GM23338 (cell line): ENCODE measurements at regions not wholly inside any gene's neighbourhood (a gene's known extent, or its start where the extent isn't known, plus 50 kb on each side); places are given as distances from the start of the nearest gene placed in this dataset.

Source experiments
- ATAC-seq: fragments of 200-7000 bp; cut with Tn5 transposase; 3 replicates; pipeline ENCODE4 v1.9.1; 2020
- DNase-seq: peaks from one replicate; pipeline ENCODE4 v3.0.0-alpha.2; 2015; ENCODE audit warnings: low spot score
- H2AFZ ChIP-seq: fragments of 200-600 bp; sonication (generic); 2 replicates; pipeline ENCODE4 v1.8.0; 2016; ENCODE audit warnings: antibody characterized with exemption, mild to moderate bottlenecking, moderate library complexity
- H3F3A ChIP-seq: fragments of 200-600 bp; sonication (generic); replicated peaks from 2 replicates; pipeline ENCODE4 v1.8.0; 2017; ENCODE audit warnings: antibody characterized with exemption, mixed run types, low read depth
- H3K27ac ChIP-seq: fragments of 200-600 bp; sonication (generic); 2 replicates; pipeline ENCODE4 v1.6.1; 2016; ENCODE audit warnings: low read depth
- H3K27me3 ChIP-seq: fragments of 200-600 bp; sonication (generic); 2 replicates; pipeline ENCODE4 v1.8.0; 2016; ENCODE audit warnings: mild to moderate bottlenecking, mixed run types, moderate library complexity; ENCODE audit not compliant: insufficient read depth
- H3K36me3 ChIP-seq: fragments of 200-600 bp; sonication (generic); 2 replicates; pipeline ENCODE4 v1.8.0; 2016; ENCODE audit warnings: mild to moderate bottlenecking; ENCODE audit not compliant: insufficient read depth
- H3K4me1 ChIP-seq: fragments of 200-600 bp; sonication (generic); 2 replicates; pipeline ENCODE4 v1.8.0; 2016; ENCODE audit warnings: mild to moderate bottlenecking, moderate library complexity; ENCODE audit not compliant: insufficient read depth
- H3K4me2 ChIP-seq: fragments of 200-600 bp; sonication (generic); 2 replicates; pipeline ENCODE4 v1.7.1; 2017; ENCODE audit warnings: mixed run types
- H3K4me3 ChIP-seq: fragments of 200-600 bp; sonication (generic); 2 replicates; pipeline ENCODE4 v1.6.1; 2016; ENCODE audit warnings: mixed run types
- H3K79me2 ChIP-seq: fragments of 200-600 bp; sonication (generic); replicated peaks from 2 replicates; pipeline ENCODE4 v1.8.0; 2017; ENCODE audit warnings: mild to moderate bottlenecking; ENCODE audit not compliant: insufficient read depth
- H3K9me2 ChIP-seq: fragments of 200-600 bp; sonication (generic); 2 replicates; pipeline ENCODE4 v1.8.0; 2017; ENCODE audit not compliant: insufficient read depth
- H4K20me1 ChIP-seq: fragments of 200-600 bp; sonication (generic); replicated peaks from 2 replicates; pipeline ENCODE4 v1.8.0; 2017; ENCODE audit warnings: mild to moderate bottlenecking; ENCODE audit not compliant: insufficient read depth
- H3K27ac Mint-ChIP-seq: 2 replicates; pipeline ENCODE4 v1.8.0; 2020; ENCODE audit warnings: inconsistent platforms, mild to moderate bottlenecking, moderate library complexity, mixed read lengths
- H3K27me3 Mint-ChIP-seq: 3 replicates; pipeline ENCODE4 v1.8.0; 2022; ENCODE audit warnings: low read depth, mild to moderate bottlenecking, moderate library complexity, mixed read lengths, inconsistent platforms; ENCODE audit not compliant: insufficient read depth, poor library complexity
- H3K36me3 Mint-ChIP-seq: 3 replicates; pipeline ENCODE4 v1.8.0; 2021; ENCODE audit warnings: low read depth, mild to moderate bottlenecking, inconsistent platforms, moderate library complexity, mixed read lengths
- H3K4me1 Mint-ChIP-seq: 3 replicates; pipeline ENCODE4 v1.8.0; 2020; ENCODE audit warnings: mild to moderate bottlenecking, inconsistent platforms, mixed read lengths
- H3K4me3 Mint-ChIP-seq: 3 replicates; pipeline ENCODE4 v1.8.0; 2021; ENCODE audit warnings: moderate library complexity, mild to moderate bottlenecking, inconsistent platforms, mixed read lengths
- H3K9me3 Mint-ChIP-seq: 3 replicates; pipeline ENCODE4 v1.8.0; 2020; ENCODE audit warnings: moderate library complexity, mild to moderate bottlenecking, inconsistent platforms, mixed read lengths
- CREB1 ChIP-seq: fragments of 250-450 bp; sonication (Bioruptor Pico); IDR thresholded peaks from 2 replicates; pipeline ENCODE4 v1.5.0; 2020; ENCODE audit warnings: low read depth, mild to moderate bottlenecking, moderate library complexity
- ETS1 ChIP-seq: IDR thresholded peaks from 2 replicates; pipeline ENCODE4 v1.6.1; 2016; ENCODE audit warnings: antibody characterized with exemption
- EZH2phosphoT487 ChIP-seq: fragments of 200-600 bp; sonication (generic); IDR thresholded peaks from one replicate; pipeline ENCODE4 v1.8.1; 2018; ENCODE audit warnings: antibody characterized with exemption; ENCODE audit not compliant: unreplicated experiment
- JUNB ChIP-seq: IDR thresholded peaks from one replicate; pipeline ENCODE4 v1.6.1; 2016; ENCODE audit warnings: antibody characterized with exemption; ENCODE audit not compliant: unreplicated experiment
- NANOG ChIP-seq: IDR thresholded peaks from 2 replicates; pipeline ENCODE4 v1.6.1; 2016; ENCODE audit warnings: antibody characterized with exemption, borderline replicate concordance
- POLR2AphosphoS5 ChIP-seq: IDR thresholded peaks from 2 replicates; pipeline ENCODE4 v1.6.1; 2016; ENCODE audit warnings: antibody characterized with exemption, low read depth
- ZNF114 ChIP-seq: fragments of 250-450 bp; sonication (Bioruptor Pico); IDR thresholded peaks from 2 replicates; pipeline ENCODE4 v1.5.0; 2020; ENCODE audit warnings: mild to moderate bottlenecking, moderate library complexity
- ZNF331 ChIP-seq: fragments of 250-450 bp; sonication (Bioruptor Pico); IDR thresholded peaks from 2 replicates; pipeline ENCODE4 v1.5.0; 2020; ENCODE audit warnings: low read depth, mild to moderate bottlenecking, moderate library complexity
- ZNF462 ChIP-seq: fragments of 250-450 bp; sonication (Bioruptor Pico); IDR thresholded peaks from 2 replicates; pipeline ENCODE4 v1.5.0; 2020; ENCODE audit warnings: mild to moderate bottlenecking, moderate library complexity
- TF ChIP-seq, protein P1 (sequence below): IDR thresholded peaks from one replicate; pipeline ENCODE4 v1.6.1; 2018; ENCODE audit warnings: antibody characterized with exemption; ENCODE audit not compliant: unreplicated experiment

DNA sequence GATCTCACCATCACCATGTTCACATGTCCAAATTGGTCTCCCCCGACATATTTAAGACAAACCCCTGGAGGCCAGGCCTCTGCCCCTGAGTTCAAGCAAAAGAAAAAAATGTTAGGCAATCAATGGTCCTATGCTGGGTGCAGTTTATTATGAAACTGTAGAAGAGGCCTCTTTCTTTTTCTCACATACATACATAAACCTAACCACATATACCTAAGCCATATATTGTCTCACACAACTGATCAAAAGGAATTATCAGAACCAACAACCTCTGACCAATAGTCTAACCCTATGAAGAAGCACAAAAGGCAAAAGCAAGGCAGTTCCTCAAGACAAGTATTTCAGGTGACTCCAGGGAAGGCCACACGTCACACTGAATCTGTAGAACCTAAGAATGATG lies 49.9 kb downstream of the ILRUN start:
- no peaks in the 10 kb centered on the region for H3K27me3 Mint-ChIP-seq
- DNase-seq (no peak), ATAC-seq (no peak)
- no peaks in the 10 kb centered on the region for H3K4me1 Mint-ChIP-seq
- no peak for TF ChIP-seq ETS1
- no peak for TF ChIP-seq EZH2phosphoT487
- no peak for TF ChIP-seq NANOG
- TF ChIP-seq JUNB: no peak
- TF ChIP-seq POLR2AphosphoS5: no peak
- TF ChIP-seq, protein P1, sequence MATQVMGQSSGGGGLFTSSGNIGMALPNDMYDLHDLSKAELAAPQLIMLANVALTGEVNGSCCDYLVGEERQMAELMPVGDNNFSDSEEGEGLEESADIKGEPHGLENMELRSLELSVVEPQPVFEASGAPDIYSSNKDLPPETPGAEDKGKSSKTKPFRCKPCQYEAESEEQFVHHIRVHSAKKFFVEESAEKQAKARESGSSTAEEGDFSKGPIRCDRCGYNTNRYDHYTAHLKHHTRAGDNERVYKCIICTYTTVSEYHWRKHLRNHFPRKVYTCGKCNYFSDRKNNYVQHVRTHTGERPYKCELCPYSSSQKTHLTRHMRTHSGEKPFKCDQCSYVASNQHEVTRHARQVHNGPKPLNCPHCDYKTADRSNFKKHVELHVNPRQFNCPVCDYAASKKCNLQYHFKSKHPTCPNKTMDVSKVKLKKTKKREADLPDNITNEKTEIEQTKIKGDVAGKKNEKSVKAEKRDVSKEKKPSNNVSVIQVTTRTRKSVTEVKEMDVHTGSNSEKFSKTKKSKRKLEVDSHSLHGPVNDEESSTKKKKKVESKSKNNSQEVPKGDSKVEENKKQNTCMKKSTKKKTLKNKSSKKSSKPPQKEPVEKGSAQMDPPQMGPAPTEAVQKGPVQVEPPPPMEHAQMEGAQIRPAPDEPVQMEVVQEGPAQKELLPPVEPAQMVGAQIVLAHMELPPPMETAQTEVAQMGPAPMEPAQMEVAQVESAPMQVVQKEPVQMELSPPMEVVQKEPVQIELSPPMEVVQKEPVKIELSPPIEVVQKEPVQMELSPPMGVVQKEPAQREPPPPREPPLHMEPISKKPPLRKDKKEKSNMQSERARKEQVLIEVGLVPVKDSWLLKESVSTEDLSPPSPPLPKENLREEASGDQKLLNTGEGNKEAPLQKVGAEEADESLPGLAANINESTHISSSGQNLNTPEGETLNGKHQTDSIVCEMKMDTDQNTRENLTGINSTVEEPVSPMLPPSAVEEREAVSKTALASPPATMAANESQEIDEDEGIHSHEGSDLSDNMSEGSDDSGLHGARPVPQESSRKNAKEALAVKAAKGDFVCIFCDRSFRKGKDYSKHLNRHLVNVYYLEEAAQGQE: no peak
- TF ChIP-seq CREB1 (CRISPR knock-in tag): no peak
- Histone ChIP-seq H3K9me2 (no peaks in the 10 kb centered on the region), H3K4me3 (no peak overlapping the region), H4K20me1 (peaks cover 23% of the 10 kb centered on the region), H3K27me3 (no peaks in the 10 kb centered on the region), H3K4me1 (no peaks in the 10 kb centered on the region), H3F3A (no peaks in the 10 kb centered on the region), H3K36me3 (0 out of 2 replicates have a peak, but pooled peaks cover 3% of the 10 kb centered on the region), H2AFZ (no peak overlapping the region), H3K4me2 (no peak overlapping the region), H3K79me2 (peaks cover 45% of the 10 kb centered on the region), H3K27ac (no peak overlapping the region)
- H3K4me3 Mint-ChIP-seq: no peak overlapping the region
- no peaks in the 10 kb centered on the region for H3K9me3 Mint-ChIP-seq
- H3K27ac Mint-ChIP-seq: no peak overlapping the region
- H3K36me3 Mint-ChIP-seq: peaks cover 8% of the 10 kb centered on the region; the same call in 2 of the 3 replicates

- Histone ChIP-seq H3K27me3 (no peaks in the 10 kb centered on the region), H3K27ac (no peak overlapping the region), H3K4me2 (no peak overlapping the region), H3K4me3 (no peak overlapping the region), H2AFZ (no peak overlapping the region), H3K9me2 (no peaks in the 10 kb centered on the region), H3F3A (no peaks in the 10 kb centered on the region), H4K20me1 (peaks cover 23% of the 10 kb centered on the region), H3K4me1 (no peaks in the 10 kb centered on the region), H3K79me2 (peaks cover 40% of the 10 kb centered on the region), H3K36me3 (0 out of 2 replicates have a peak, but pooled peaks cover 3% of the 10 kb centered on the region)
- ATAC-seq (no peak), DNase-seq (no peak)
- no peaks in the 10 kb centered on the region for H3K4me1 Mint-ChIP-seq
- no peaks in the 10 kb centered on the region for H3K9me3 Mint-ChIP-seq
- H3K4me3 Mint-ChIP-seq: no peak overlapping the region
- H3K27ac Mint-ChIP-seq: no peak overlapping the region
- H3K27me3 Mint-ChIP-seq: no peaks in the 10 kb centered on the region
- TF ChIP-seq ZNF462 (no peak), EZH2phosphoT487 (no peak), POLR2AphosphoS5 (no peak), CREB1 (CRISPR knock-in tag) (no peak), ZNF331 (no peak), ZNF114 (CRISPR knock-in tag) (no peak), NANOG (no peak)
- peaks cover 8% of the 10 kb centered on the region; the same call in 2 of the 3 replicates for H3K36me3 Mint-ChIP-seq
Measured at GRCh38 chr6:34645627-34646026, 50.9 kb downstream of the ILRUN start.
